GM19328 (cell line): ENCODE measurements at regions not wholly inside any gene's neighbourhood (a gene's known extent, or its start where the extent isn't known, plus 50 kb on each side); places are given as distances from the start of the nearest gene placed in this dataset.

ENCODE experiments used
- ATAC-seq: cut with Tn5 transposase; IDR thresholded peaks from one replicate; pipeline ENCODE4 v1.9.1; 2021; ENCODE audit warnings: mild to moderate bottlenecking, moderate library complexity; ENCODE audit not compliant: unreplicated experiment

GRCh38 chr6:165883851-165884640 lies 221.0 kb upstream of the PDE10A start:
- no peak for ATAC-seq

GRCh38 chr6:165881806-165882205 lies 218.8 kb upstream of the PDE10A start:
- no peak for ATAC-seq

GRCh38 chr6:165880686-165881085 lies 217.6 kb upstream of the PDE10A start:
- no peak for ATAC-seq

GRCh38 chr6:165877773-165878172 lies 214.7 kb upstream of the PDE10A start:
- ATAC-seq: no peak

- ATAC-seq: no peak
Measured at GRCh38 chr6:165877192-165877591, 214.2 kb upstream of the PDE10A start.

- no peak for ATAC-seq
Measured at GRCh38 chr6:165876588-165876987, 213.5 kb upstream of the PDE10A start.

GRCh38 chr6:165875946-165876345 lies 212.9 kb upstream of the PDE10A start:
- no peak for ATAC-seq

- ATAC-seq: no peak
Measured at GRCh38 chr6:165873976-165874375, 210.9 kb upstream of the PDE10A start.

GRCh38 chr6:165872811-165873210 lies 209.8 kb upstream of the PDE10A start:
- ATAC-seq: no peak

GRCh38 chr6:165872311-165872710 lies 209.3 kb upstream of the PDE10A start:
- ATAC-seq: no peak

- ATAC-seq: no peak
Measured at GRCh38 chr6:165871571-165871970, 208.5 kb upstream of the PDE10A start.

GRCh38 chr6:165869526-165869925 lies 206.5 kb upstream of the PDE10A start:
- ATAC-seq: no peak

GRCh38 chr6:165864925-165865324 lies 201.9 kb upstream of the PDE10A start:
- ATAC-seq: no peak

GRCh38 chr6:165864218-165864617 lies 201.2 kb upstream of the PDE10A start:
- no peak for ATAC-seq

GRCh38 chr6:165863801-165864200 lies 200.8 kb upstream of the PDE10A start:
- ATAC-seq: no peak

GRCh38 chr6:165862813-165863212 lies 199.8 kb upstream of the PDE10A start:
- no peak for ATAC-seq

GRCh38 chr6:165861226-165861625 lies 198.2 kb upstream of the PDE10A start:
- ATAC-seq: no peak

GRCh38 chr6:165858586-165858985 lies 195.5 kb upstream of the PDE10A start:
- ATAC-seq: no peak

- no peak for ATAC-seq
Measured at GRCh38 chr6:165855856-165856255, 192.8 kb upstream of the PDE10A start.

GRCh38 chr6:165854863-165855593 lies 192.0 kb upstream of the PDE10A start:
- ATAC-seq: no peak

GRCh38 chr6:165854061-165854862 lies 191.2 kb upstream of the PDE10A start:
- no peak for ATAC-seq
